ENCODE measurements at regions not wholly inside any gene's neighbourhood (a gene's known extent, or its start where the extent isn't known, plus 50 kb on each side); places are given as distances from the start of the nearest gene placed in this dataset.

DNA sequence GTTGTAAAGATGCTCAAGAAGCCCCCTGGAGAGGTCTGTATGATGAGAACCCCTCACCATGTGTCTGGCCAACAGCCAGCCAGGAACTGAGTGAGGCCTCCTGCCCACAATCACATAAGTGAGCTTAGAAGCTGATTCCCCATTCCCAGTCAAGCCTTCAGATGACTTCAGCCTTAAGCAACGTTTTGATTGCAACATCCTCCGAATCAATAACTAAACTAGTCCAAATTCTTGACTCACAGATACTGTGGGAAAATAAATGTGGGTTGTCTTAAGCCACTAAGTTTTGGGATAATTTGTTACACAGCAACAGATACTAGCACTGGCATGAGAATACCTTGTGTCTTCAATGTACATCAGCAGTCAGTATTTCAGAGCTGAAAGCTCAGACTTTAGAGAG lies 54.5 kb upstream of the HS3ST4 start:
- no peak overlapping the region for H3K27ac Mint-ChIP-seq (ENCODE audit: unreplicated experiment)
- no peak overlapping the region for H3K4me3 Mint-ChIP-seq (ENCODE audit: unreplicated experiment)
- H3K4me1 Mint-ChIP-seq (ENCODE audit: low read depth, unreplicated experiment), result no peaks in the 10 kb centered on the region
- no peak for DNase-seq
- H3K9me3 Mint-ChIP-seq (ENCODE audit: unreplicated experiment), result peaks cover 3% of the 10 kb centered on the region
- peaks cover 2% of the 10 kb centered on the region for H3K27me3 Mint-ChIP-seq (ENCODE audit: unreplicated experiment)
- TF ChIP-seq CTCF (IDR thresholded peaks at IDR 0.05; ENCODE audit: partially characterized antibody, unreplicated experiment), result no peak
- H3K36me3 Mint-ChIP-seq (ENCODE audit: unreplicated experiment), result peaks cover 8% of the 10 kb centered on the region

- H3K4me1 Mint-ChIP-seq (ENCODE audit: low read depth, unreplicated experiment), result no peaks in the 10 kb centered on the region
- no peak for DNase-seq
- no peak overlapping the region for H3K4me3 Mint-ChIP-seq (ENCODE audit: unreplicated experiment)
- peaks cover 3% of the 10 kb centered on the region for H3K9me3 Mint-ChIP-seq (ENCODE audit: unreplicated experiment)
- H3K27ac Mint-ChIP-seq (ENCODE audit: unreplicated experiment), result no peak overlapping the region
- H3K36me3 Mint-ChIP-seq (ENCODE audit: unreplicated experiment), result peaks cover 8% of the 10 kb centered on the region
- TF ChIP-seq CTCF (IDR thresholded peaks at IDR 0.05; ENCODE audit: partially characterized antibody, unreplicated experiment), result no peak
- H3K27me3 Mint-ChIP-seq (ENCODE audit: unreplicated experiment), result peaks cover 2% of the 10 kb centered on the region
Observed at GRCh38 chr16:25636662-25637061, 55.1 kb upstream of the HS3ST4 start.

GRCh38 chr16:25635454-25635853 lies 56.3 kb upstream of the HS3ST4 start:
- no peak for TF ChIP-seq CTCF (IDR thresholded peaks at IDR 0.05; ENCODE audit: partially characterized antibody, unreplicated experiment)
- peaks cover 3% of the 10 kb centered on the region for H3K9me3 Mint-ChIP-seq (ENCODE audit: unreplicated experiment)
- peaks cover under 1% of the 10 kb centered on the region for H3K27me3 Mint-ChIP-seq (ENCODE audit: unreplicated experiment)
- DNase-seq, result no peak
- peaks cover 8% of the 10 kb centered on the region for H3K36me3 Mint-ChIP-seq (ENCODE audit: unreplicated experiment)
- no peak overlapping the region for H3K27ac Mint-ChIP-seq (ENCODE audit: unreplicated experiment)
- H3K4me1 Mint-ChIP-seq (ENCODE audit: low read depth, unreplicated experiment), result no peaks in the 10 kb centered on the region
- H3K4me3 Mint-ChIP-seq (ENCODE audit: unreplicated experiment), result no peak overlapping the region

- H3K27me3 Mint-ChIP-seq (ENCODE audit: unreplicated experiment), result peaks cover 4% of the 10 kb centered on the region
Observed at GRCh38 chr16:25633549-25633948, 58.2 kb upstream of the HS3ST4 start.

GRCh38 chr16:25628766-25629165 lies 63.0 kb upstream of the HS3ST4 start:
- H3K27ac Mint-ChIP-seq (ENCODE audit: unreplicated experiment), result no peak overlapping the region

More at GRCh38 chr16:25633549-25633948, 58.2 kb upstream of the HS3ST4 start:
- Mint-ChIP-seq H3K27ac (ENCODE audit: unreplicated experiment) (no peak overlapping the region), H3K36me3 (ENCODE audit: unreplicated experiment) (no peaks in the 10 kb centered on the region), H3K9me3 (ENCODE audit: unreplicated experiment) (peaks cover 3% of the 10 kb centered on the region), H3K4me1 (ENCODE audit: low read depth, unreplicated experiment) (no peaks in the 10 kb centered on the region), H3K4me3 (ENCODE audit: unreplicated experiment) (no peak overlapping the region)
- DNase-seq, result no peak
- no peak for TF ChIP-seq CTCF (IDR thresholded peaks at IDR 0.05; ENCODE audit: partially characterized antibody, unreplicated experiment)

More at GRCh38 chr16:25628766-25629165, 63.0 kb upstream of the HS3ST4 start:
- Mint-ChIP-seq H3K4me3 (ENCODE audit: unreplicated experiment) (no peak overlapping the region), H3K36me3 (ENCODE audit: unreplicated experiment) (no peaks in the 10 kb centered on the region), H3K4me1 (ENCODE audit: low read depth, unreplicated experiment) (no peaks in the 10 kb centered on the region), H3K27me3 (ENCODE audit: unreplicated experiment) (peaks cover 7% of the 10 kb centered on the region), H3K9me3 (ENCODE audit: unreplicated experiment) (peaks cover 5% of the 10 kb centered on the region)
- no peak for DNase-seq
- TF ChIP-seq CTCF (IDR thresholded peaks at IDR 0.05; ENCODE audit: partially characterized antibody, unreplicated experiment), result no peak

All from glutamatergic neuron (in vitro differentiated cells).